ENCODE measurements at regions not wholly inside any gene's neighbourhood (a gene's known extent, or its start where the extent isn't known, plus 50 kb on each side); places are given as distances from the start of the nearest gene placed in this dataset.

DNA sequence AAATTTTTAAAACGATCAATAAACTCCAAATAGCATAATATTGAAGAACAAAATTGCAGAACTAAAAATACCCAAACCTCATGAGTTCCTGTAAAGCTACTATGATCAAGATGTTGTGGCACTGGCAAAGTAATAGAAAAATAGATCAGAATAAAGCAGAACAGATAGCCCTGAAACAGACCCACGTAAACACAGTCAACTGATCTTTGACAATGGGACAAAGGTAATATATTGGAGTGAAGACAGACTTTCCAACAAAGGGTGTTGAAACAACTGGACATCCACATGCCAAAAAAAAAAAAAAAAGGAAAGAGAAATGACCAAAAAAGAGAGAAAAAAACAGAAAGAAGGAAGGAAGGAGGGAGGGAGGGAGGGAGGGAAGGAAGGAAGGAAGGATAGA, 138.7 kb downstream of the IRS2 start:
- no peak for TF ChIP-seq ZNF70 (CRISPR knock-in tag; IDR thresholded peaks at IDR 0.05)
- TF ChIP-seq, protein P1, sequence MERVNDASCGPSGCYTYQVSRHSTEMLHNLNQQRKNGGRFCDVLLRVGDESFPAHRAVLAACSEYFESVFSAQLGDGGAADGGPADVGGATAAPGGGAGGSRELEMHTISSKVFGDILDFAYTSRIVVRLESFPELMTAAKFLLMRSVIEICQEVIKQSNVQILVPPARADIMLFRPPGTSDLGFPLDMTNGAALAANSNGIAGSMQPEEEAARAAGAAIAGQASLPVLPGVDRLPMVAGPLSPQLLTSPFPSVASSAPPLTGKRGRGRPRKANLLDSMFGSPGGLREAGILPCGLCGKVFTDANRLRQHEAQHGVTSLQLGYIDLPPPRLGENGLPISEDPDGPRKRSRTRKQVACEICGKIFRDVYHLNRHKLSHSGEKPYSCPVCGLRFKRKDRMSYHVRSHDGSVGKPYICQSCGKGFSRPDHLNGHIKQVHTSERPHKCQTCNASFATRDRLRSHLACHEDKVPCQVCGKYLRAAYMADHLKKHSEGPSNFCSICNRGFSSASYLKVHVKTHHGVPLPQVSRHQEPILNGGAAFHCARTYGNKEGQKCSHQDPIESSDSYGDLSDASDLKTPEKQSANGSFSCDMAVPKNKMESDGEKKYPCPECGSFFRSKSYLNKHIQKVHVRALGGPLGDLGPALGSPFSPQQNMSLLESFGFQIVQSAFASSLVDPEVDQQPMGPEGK (CRISPR knock-in tag; IDR thresholded peaks at IDR 0.05; ENCODE audit: borderline replicate concordance): no peak
- TF ChIP-seq, protein P2, sequence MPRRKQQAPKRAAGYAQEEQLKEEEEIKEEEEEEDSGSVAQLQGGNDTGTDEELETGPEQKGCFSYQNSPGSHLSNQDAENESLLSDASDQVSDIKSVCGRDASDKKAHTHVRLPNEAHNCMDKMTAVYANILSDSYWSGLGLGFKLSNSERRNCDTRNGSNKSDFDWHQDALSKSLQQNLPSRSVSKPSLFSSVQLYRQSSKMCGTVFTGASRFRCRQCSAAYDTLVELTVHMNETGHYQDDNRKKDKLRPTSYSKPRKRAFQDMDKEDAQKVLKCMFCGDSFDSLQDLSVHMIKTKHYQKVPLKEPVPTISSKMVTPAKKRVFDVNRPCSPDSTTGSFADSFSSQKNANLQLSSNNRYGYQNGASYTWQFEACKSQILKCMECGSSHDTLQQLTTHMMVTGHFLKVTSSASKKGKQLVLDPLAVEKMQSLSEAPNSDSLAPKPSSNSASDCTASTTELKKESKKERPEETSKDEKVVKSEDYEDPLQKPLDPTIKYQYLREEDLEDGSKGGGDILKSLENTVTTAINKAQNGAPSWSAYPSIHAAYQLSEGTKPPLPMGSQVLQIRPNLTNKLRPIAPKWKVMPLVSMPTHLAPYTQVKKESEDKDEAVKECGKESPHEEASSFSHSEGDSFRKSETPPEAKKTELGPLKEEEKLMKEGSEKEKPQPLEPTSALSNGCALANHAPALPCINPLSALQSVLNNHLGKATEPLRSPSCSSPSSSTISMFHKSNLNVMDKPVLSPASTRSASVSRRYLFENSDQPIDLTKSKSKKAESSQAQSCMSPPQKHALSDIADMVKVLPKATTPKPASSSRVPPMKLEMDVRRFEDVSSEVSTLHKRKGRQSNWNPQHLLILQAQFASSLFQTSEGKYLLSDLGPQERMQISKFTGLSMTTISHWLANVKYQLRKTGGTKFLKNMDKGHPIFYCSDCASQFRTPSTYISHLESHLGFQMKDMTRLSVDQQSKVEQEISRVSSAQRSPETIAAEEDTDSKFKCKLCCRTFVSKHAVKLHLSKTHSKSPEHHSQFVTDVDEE (CRISPR knock-in tag; IDR thresholded peaks at IDR 0.05): no peak
- no peak for TF ChIP-seq RARB (CRISPR knock-in tag; IDR thresholded peaks at IDR 0.05)
- no peak for TF ChIP-seq ESRRG (CRISPR knock-in tag; IDR thresholded peaks at IDR 0.05)
- no peak for TF ChIP-seq TOX (CRISPR knock-in tag; IDR thresholded peaks at IDR 0.05; ENCODE audit: borderline replicate concordance)
- no peak for TF ChIP-seq SNAI2 (CRISPR knock-in tag; IDR thresholded peaks at IDR 0.05)
- TF ChIP-seq ZFP3 (CRISPR knock-in tag; IDR thresholded peaks at IDR 0.05): no peak
- TF ChIP-seq ZC3H10 (CRISPR knock-in tag; IDR thresholded peaks at IDR 0.05): no peak
- TF ChIP-seq ARNTL (CRISPR knock-in tag; IDR thresholded peaks at IDR 0.05; ENCODE audit: borderline replicate concordance, low read depth): no peak
- TF ChIP-seq, protein P3, sequence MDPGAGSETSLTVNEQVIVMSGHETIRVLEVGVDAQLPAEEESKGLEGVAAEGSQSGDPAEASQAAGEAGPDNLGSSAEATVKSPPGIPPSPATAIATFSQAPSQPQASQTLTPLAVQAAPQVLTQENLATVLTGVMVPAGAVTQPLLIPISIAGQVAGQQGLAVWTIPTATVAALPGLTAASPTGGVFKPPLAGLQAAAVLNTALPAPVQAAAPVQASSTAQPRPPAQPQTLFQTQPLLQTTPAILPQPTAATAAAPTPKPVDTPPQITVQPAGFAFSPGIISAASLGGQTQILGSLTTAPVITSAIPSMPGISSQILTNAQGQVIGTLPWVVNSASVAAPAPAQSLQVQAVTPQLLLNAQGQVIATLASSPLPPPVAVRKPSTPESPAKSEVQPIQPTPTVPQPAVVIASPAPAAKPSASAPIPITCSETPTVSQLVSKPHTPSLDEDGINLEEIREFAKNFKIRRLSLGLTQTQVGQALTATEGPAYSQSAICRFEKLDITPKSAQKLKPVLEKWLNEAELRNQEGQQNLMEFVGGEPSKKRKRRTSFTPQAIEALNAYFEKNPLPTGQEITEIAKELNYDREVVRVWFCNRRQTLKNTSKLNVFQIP (CRISPR knock-in tag; IDR thresholded peaks at IDR 0.05; ENCODE audit: borderline replicate concordance, low read depth): no peak
- TF ChIP-seq, protein P4, sequence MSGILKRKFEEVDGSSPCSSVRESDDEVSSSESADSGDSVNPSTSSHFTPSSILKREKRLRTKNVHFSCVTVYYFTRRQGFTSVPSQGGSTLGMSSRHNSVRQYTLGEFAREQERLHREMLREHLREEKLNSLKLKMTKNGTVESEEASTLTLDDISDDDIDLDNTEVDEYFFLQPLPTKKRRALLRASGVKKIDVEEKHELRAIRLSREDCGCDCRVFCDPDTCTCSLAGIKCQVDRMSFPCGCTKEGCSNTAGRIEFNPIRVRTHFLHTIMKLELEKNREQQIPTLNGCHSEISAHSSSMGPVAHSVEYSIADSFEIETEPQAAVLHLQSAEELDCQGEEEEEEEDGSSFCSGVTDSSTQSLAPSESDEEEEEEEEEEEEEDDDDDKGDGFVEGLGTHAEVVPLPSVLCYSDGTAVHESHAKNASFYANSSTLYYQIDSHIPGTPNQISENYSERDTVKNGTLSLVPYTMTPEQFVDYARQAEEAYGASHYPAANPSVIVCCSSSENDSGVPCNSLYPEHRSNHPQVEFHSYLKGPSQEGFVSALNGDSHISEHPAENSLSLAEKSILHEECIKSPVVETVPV (CRISPR knock-in tag; IDR thresholded peaks at IDR 0.05): no peak
- TF ChIP-seq, protein P5, sequence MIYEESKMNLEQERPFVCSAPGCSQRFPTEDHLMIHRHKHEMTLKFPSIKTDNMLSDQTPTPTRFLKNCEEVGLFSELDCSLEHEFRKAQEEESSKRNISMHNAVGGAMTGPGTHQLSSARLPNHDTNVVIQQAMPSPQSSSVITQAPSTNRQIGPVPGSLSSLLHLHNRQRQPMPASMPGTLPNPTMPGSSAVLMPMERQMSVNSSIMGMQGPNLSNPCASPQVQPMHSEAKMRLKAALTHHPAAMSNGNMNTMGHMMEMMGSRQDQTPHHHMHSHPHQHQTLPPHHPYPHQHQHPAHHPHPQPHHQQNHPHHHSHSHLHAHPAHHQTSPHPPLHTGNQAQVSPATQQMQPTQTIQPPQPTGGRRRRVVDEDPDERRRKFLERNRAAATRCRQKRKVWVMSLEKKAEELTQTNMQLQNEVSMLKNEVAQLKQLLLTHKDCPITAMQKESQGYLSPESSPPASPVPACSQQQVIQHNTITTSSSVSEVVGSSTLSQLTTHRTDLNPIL (CRISPR knock-in tag; IDR thresholded peaks at IDR 0.05; ENCODE audit: low read depth): no peak
